Osteocyte (in vitro differentiated cells): ENCODE measurements at regions not wholly inside any gene's neighbourhood (a gene's known extent, or its start where the extent isn't known, plus 50 kb on each side); places are given as distances from the start of the nearest gene placed in this dataset.

ENCODE experiments used
- DNase-seq: peaks from one replicate; pipeline ENCODE4 v3.0.0; 2021; ENCODE audit warnings: mixed read lengths; ENCODE audit not compliant: unreplicated experiment; ENCODE audit errors: extremely low spot score
- H3K27ac Mint-ChIP-seq: one replicate; pipeline ENCODE4 v1.8.0; 2021; ENCODE audit warnings: mild to moderate bottlenecking, mixed read lengths; ENCODE audit not compliant: unreplicated experiment
- H3K27me3 Mint-ChIP-seq: one replicate; pipeline ENCODE4 v1.8.0; 2021; ENCODE audit warnings: mixed read lengths; ENCODE audit not compliant: unreplicated experiment
- H3K36me3 Mint-ChIP-seq: one replicate; pipeline ENCODE4 v1.8.0; 2021; ENCODE audit warnings: mixed read lengths; ENCODE audit not compliant: unreplicated experiment
- H3K4me1 Mint-ChIP-seq: one replicate; pipeline ENCODE4 v1.8.0; 2021; ENCODE audit warnings: mixed read lengths; ENCODE audit not compliant: unreplicated experiment
- H3K4me3 Mint-ChIP-seq: one replicate; pipeline ENCODE4 v1.8.0; 2021; ENCODE audit warnings: mild to moderate bottlenecking, moderate library complexity, mixed read lengths; ENCODE audit not compliant: unreplicated experiment
- H3K9me3 Mint-ChIP-seq: one replicate; pipeline ENCODE4 v1.8.0; 2021; ENCODE audit warnings: mixed read lengths; ENCODE audit not compliant: unreplicated experiment
- TF ChIP-seq, protein P1 (sequence below): fragments of 200-600 bp; sonication (generic); IDR thresholded peaks from 2 replicates; pipeline ENCODE4 v1.5.0; 2021; ENCODE audit warnings: antibody characterized with exemption, mild to moderate bottlenecking, moderate library complexity

DNA sequence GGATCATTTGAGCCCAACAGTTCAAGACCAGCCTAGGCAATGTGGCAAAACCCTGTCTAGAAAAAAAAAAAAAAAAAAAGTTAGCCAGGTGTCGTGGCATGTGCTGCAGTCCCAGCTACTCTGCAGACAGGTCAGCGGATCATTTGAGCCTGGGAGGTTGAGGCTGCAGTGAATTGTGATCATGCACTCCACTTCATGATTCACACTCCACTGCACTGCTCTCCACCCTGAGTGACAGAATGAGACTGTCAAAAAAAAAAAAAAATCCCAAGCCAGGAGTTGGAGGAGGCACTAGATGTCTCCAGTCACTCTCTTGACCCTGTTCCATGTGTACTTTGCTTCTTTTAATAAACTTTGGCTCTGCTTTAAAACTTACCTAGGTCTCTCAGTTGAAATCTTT lies 51.0 kb upstream of the OLFM3 start:
- Mint-ChIP-seq H3K9me3 (no peaks in the 10 kb centered on the region), H3K27ac (no peak overlapping the region)

More for the DNA sequence above, 51.0 kb upstream of the OLFM3 start:
- TF ChIP-seq, protein P1, sequence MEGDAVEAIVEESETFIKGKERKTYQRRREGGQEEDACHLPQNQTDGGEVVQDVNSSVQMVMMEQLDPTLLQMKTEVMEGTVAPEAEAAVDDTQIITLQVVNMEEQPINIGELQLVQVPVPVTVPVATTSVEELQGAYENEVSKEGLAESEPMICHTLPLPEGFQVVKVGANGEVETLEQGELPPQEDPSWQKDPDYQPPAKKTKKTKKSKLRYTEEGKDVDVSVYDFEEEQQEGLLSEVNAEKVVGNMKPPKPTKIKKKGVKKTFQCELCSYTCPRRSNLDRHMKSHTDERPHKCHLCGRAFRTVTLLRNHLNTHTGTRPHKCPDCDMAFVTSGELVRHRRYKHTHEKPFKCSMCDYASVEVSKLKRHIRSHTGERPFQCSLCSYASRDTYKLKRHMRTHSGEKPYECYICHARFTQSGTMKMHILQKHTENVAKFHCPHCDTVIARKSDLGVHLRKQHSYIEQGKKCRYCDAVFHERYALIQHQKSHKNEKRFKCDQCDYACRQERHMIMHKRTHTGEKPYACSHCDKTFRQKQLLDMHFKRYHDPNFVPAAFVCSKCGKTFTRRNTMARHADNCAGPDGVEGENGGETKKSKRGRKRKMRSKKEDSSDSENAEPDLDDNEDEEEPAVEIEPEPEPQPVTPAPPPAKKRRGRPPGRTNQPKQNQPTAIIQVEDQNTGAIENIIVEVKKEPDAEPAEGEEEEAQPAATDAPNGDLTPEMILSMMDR = no peak
- no peaks in the 10 kb centered on the region for H3K36me3 Mint-ChIP-seq
- DNase-seq = no peak
- H3K27me3 Mint-ChIP-seq = no peaks in the 10 kb centered on the region
- no peaks in the 10 kb centered on the region for H3K4me1 Mint-ChIP-seq
- H3K4me3 Mint-ChIP-seq = no peak overlapping the region
